ENCODE measurements at regions not wholly inside any gene's neighbourhood (a gene's known extent, or its start where the extent isn't known, plus 50 kb on each side); places are given as distances from the start of the nearest gene placed in this dataset.

DNA sequence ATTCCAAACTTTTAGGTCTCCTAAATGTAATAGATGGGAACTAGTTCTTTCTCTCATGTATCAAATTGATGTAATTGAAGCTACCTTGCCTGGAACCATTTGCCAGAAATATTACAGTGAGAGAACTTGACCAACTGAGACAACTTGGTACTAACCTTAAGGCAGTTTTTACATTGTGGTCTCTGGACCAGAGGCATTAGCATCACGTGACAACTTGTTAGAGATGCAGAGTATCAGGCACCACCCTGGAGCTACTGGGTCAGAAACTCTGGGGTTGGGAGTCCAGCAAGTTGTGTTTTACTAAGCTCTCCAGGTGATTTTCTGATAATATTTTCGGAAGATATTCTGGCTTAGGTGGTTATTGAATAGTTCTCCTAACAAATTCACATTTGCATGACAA is 982.1 kb upstream of the SLC35B3 start:
- Histone ChIP-seq H3K9ac (ENCODE audit: low read depth, low read length) (no peak overlapping the region), H3K9me3 (ENCODE audit: control insufficient read depth, insufficient read depth, low read length) (no peaks in the 10 kb centered on the region), H3K4me2 (ENCODE audit: low read depth, low read length) (no peak overlapping the region), H2AK9ac (replicated peaks; ENCODE audit: low read depth, low read length, poor library complexity) (no peak overlapping the region), H4K20me1 (ENCODE audit: insufficient read depth, low read length) (no peaks in the 10 kb centered on the region), H2AK5ac (ENCODE audit: low read depth, low read length) (no peak overlapping the region), H2BK15ac (ENCODE audit: low read depth, low read length) (no peak overlapping the region), H3K27ac (ENCODE audit: insufficient read depth, low read length) (no peak overlapping the region), H3K18ac (ENCODE audit: low read depth, low read length) (no peak overlapping the region), H3K14ac (replicated peaks; ENCODE audit: low read depth, low read length) (no peak overlapping the region), H4K8ac (ENCODE audit: low read depth in 2 of 2, low read length in 2 of 2) (no peak overlapping the region), H3K23ac (ENCODE audit: low read depth, low read length) (no peak overlapping the region), H4K5ac (ENCODE audit: low read depth, low read length) (no peak overlapping the region), H3K4me3 (ENCODE audit: insufficient read depth, low read depth, low read length) (no peak overlapping the region), H2BK120ac (ENCODE audit: low read depth, low read length) (no peak overlapping the region), H2BK5ac (ENCODE audit: low read depth, low read length, poor library complexity, severe bottlenecking) (no peak overlapping the region), H3K36me3 (ENCODE audit: control insufficient read depth, insufficient read depth, low read length) (no peaks in the 10 kb centered on the region), H3K56ac (ENCODE audit: extremely low read depth, insufficient read depth, low read length) (no peak overlapping the region), H2BK20ac (ENCODE audit: low read depth, low read length) (no peak overlapping the region), H3K79me1 (ENCODE audit: low read depth in 1 of 2, low read length in 2 of 2) (no peaks in the 10 kb centered on the region), H3K4me1 (ENCODE audit: control insufficient read depth, insufficient read depth, low read length) (no peaks in the 10 kb centered on the region), H4K91ac (ENCODE audit: insufficient read depth, low read depth, low read length) (no peak overlapping the region), H3K4ac (ENCODE audit: low read depth, low read length) (no peak overlapping the region), H3K27me3 (ENCODE audit: control insufficient read depth, insufficient read depth, low read length) (no peaks in the 10 kb centered on the region), H3K9me1 (ENCODE audit: insufficient read depth, low read length) (no peaks in the 10 kb centered on the region), H2AFZ (replicated peaks; ENCODE audit: low read length, poor library complexity) (no peak overlapping the region)
- no peak for DNase-seq
- no peak for ATAC-seq (ENCODE audit: low read depth)
- no CpG with 5 or more reads among the region's 2 CpGs for WGBS, 2 experiments (ENCODE audit: extremely low coverage in 2 of 2, insufficient read length in 1 of 2)
- no TSS peak for BruUV-seq (replicated peaks)
- POLR2A ChIA-PET (ENCODE audit: unreplicated experiment): no interaction called here
- dilution Hi-C loops (cut with HindIII; ENCODE audit: low sequenced_read_pairs, unreplicated experiment) (no loop called here), intact Hi-C loops (cut with micrococcal nuclease) (loop anchor here (5.0 kb wide), 1 partner anchor 435 kb away; no protein-coding TSS in a partner anchor), in situ Hi-C loops (cut with MboI; ENCODE audit: low sequenced_read_pairs) (no loop called here)
- no peak for TF ChIP-seq RFX5 (IDR thresholded peaks at IDR 0.05; ENCODE audit: low read depth, low read length)
- no peak for TF ChIP-seq RCOR1 (IDR thresholded peaks at IDR 0.05; ENCODE audit: insufficient replicate concordance, low read length)
- no peak for TF ChIP-seq USF2 (IDR thresholded peaks at IDR 0.05; ENCODE audit: low read depth, low read length)
- no peak for TF ChIP-seq FOS (IDR thresholded peaks at IDR 0.05; ENCODE audit: low read depth, low read length)
- TF ChIP-seq, protein P1, sequence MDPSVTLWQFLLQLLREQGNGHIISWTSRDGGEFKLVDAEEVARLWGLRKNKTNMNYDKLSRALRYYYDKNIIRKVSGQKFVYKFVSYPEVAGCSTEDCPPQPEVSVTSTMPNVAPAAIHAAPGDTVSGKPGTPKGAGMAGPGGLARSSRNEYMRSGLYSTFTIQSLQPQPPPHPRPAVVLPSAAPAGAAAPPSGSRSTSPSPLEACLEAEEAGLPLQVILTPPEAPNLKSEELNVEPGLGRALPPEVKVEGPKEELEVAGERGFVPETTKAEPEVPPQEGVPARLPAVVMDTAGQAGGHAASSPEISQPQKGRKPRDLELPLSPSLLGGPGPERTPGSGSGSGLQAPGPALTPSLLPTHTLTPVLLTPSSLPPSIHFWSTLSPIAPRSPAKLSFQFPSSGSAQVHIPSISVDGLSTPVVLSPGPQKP (IDR thresholded peaks at IDR 0.05; ENCODE audit: borderline replicate concordance, low read depth, low read length): no peak
- TF ChIP-seq MAZ (IDR thresholded peaks at IDR 0.05; ENCODE audit: borderline replicate concordance, low read depth, low read length): no peak
- TF ChIP-seq POLR2A (IDR thresholded peaks at IDR 0.05; ENCODE audit: low read depth, low read length): no peak
- no peak for TF ChIP-seq NFE2L2 (IDR thresholded peaks at IDR 0.05; ENCODE audit: low read depth, low read length)
- TF ChIP-seq CHD1 (IDR thresholded peaks at IDR 0.05; ENCODE audit: low read depth, low read length): no peak
- no peak for TF ChIP-seq MXI1 (IDR thresholded peaks at IDR 0.05; ENCODE audit: borderline replicate concordance, low read depth, low read length)
- TF ChIP-seq CEBPB (IDR thresholded peaks at IDR 0.05; ENCODE audit: low read depth, low read length): no peak
- no peak for TF ChIP-seq CTCF (conservative IDR thresholded peaks at IDR 0.05; ENCODE audit: low read depth, low read length)
- CTCF ChIA-PET: interaction anchor here (0.6 kb wide), 1 partner anchor 81 kb away, joined by 3 read pairs; no protein-coding TSS in a partner anchor
